ENCODE measurements at regions not wholly inside any gene's neighbourhood (a gene's known extent, or its start where the extent isn't known, plus 50 kb on each side); places are given as distances from the start of the nearest gene placed in this dataset.
"Not testable (repeated sequence)": the region's sequence is repeated elsewhere in the genome, so short reads cannot be mapped to it uniquely, and the experiment has no call there.

DNA sequence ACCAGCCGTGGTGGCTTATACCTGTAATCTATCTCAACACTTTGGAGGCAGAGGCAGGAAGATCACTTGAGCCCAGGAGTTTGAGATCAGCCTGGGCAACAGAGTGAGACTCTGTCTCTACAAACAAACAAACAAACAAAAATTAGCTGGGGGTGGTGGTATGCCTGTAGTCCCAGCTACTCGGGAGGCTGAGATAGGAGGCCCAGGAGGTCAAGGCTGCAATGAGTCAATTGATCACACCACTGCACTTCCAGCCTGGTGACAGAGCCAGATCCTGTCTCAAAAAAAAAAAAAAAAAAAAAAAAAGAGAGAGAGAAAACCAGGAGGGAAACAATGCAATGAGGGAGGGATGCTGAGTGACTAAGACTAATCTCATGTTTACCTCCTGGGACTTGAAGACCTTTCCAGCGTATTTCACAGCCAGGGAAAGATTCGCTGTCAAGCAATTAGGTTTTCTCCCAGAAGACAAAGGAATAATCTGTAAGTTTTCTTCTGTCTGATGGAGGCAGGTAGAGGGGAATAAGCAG, 51.1 kb upstream of the MIER3 start:
- no peak for DNase-seq (ENCODE audit: low read depth in 2 of 2)

DNA sequence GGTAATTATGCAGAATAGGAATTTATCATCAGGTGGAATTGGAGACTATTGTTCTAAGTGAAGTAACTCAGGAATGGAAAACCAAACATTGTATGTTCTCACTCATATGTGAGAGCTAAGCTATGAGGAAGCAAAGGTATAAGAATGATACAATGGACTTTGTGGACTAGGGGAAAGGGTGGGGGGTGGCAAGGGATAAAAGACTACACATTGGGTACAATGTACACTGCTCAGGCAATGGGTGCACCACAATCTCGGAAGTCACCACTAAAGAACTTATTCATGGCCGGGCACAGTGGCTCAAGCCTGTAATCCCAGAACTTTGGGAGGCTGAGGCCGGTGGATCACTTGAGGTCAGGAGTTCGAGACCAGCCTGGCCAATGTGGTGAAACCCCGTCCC, 51.6 kb upstream of the MIER3 start:
- not testable (repeated sequence) for DNase-seq (ENCODE audit: low read depth in 2 of 2)

DNA sequence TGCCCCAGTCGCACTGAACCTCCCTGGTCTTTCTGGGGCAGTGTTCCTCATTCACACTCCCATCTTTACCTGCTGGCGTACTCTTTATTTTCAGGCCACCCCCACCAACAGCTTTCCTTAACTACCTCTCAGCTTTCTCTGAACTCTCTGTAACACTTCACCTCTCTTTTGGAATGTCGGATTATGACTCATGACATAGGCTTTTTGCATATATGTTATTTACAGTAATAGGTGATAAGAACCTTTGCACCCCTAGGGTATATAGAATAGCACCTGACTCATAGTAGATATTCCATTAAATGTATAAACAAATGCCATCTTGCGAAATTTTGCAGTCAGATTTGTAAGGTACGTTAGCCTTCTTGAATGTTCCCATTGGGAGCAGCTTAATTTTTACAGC, 52.9 kb upstream of the MIER3 start:
- no peak for DNase-seq (ENCODE audit: low read depth in 2 of 2)

DNA sequence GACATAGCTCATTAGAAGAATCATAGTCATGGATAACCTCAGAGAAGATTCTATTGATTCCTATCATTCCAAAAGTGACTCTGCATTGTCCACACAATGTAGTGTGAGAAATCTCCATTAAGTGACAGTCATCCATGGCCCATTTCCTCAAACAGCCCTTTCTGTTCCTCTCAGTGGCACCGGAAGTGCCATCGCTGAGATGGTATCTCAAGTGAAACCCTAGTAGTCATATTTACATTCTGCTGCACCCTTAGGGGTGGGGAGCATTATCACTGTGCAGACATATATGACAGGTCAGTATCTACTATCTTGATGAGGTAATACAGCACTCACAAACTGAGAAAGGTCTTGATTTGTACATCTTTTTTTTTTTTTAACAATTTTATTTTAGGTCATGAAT, 55.4 kb upstream of the MIER3 start:
- no peak for DNase-seq (ENCODE audit: low read depth in 2 of 2)

DNA sequence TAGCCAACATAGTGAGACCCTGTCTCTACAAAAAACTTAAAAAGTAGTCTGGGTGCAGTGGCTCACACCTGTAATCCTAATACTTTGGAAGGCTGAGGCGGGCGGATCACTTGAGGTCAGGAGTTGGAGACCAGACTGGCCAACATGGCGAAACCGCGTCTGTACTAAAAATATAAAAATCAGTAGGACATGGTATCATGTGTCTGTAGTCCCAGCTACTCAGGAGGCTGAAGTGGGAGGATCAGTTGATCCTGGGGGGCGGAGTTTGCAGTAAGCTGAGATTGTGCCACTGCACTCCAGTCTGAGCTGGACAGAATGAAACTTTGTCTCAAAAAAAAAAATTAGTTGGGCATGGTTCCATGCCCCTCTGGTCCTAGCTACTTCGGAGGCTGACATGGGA, 57.9 kb upstream of the MIER3 start:
- DNase-seq (ENCODE audit: low read depth in 2 of 2) = no peak

DNA sequence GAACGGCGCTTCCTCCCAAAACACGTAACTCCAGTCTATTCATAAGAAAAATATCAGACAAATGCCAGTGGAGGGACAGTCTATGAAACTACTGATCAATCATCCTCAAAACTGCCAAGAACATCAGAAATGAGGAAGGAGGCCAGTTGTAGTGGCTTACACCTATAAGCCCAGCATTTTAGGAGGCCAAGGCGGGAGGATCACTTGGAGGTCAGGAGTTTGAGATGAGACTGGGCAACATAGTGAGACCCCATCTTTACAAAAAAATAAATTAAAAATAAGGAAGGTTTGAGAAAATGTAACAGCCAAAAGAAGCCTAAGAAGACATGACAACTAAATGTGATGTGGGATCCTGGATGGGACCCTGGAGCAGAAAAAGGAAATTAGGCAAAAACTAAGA, 58.9 kb upstream of the MIER3 start:
- no peak for DNase-seq (ENCODE audit: low read depth in 2 of 2)

DNA sequence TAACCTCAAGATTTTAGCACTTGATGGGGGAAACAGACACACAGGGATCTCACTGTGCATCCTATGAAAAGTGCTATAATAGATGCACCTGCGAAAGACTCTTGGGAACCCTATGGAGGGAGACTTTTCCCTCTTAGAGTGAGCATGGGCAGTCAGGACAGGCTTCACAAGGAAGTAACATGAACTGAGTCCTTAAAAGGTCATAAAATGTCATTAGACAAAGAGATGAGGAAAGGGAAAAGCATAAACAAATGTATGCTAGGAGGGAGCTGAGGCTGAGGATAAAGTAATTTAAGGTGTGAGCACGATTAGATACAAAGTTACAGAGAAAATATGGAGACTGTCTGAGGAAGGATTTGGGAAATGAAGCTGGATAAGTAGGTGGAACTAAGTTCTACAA, 60.6 kb upstream of the MIER3 start:
- DNase-seq (ENCODE audit: low read depth in 2 of 2) = no peak

DNA sequence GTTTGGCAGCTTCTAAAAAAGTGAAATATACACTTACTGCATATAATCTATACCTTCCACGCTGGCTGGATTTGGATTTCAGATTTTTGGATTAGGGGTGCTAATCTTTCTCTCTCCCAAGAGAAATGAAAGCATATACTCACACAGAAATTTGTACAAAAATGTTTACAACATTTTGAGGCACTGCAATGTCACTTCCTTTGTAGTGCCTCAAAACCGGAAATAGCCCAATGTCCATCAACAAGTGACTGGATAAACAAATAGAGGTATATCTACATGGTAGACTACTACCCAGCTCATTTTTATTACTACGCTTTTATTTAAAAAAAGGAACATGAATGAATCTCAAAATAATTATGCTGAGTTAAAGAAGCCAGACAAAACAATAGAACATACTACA, 74.0 kb upstream of the MIER3 start:
- no peak for DNase-seq (ENCODE audit: low read depth in 2 of 2)

DNA sequence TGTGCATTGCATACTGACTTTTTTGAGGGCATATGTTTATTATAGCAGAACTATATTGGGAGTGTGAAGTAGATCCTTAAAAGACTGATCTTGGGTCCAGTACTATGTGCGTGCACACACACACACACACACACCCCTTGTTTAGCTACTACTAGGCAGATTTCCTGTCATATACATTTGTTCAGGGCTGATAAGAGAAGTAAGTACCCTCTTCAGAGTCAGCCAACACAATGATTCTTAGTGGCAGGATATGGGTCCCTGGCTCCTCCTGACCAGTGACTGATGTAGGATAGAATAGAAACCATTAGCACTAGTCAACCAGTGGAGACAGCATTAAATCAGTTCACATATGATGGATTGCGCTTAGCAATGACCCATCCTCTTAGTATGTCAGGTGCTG, 76.2 kb upstream of the MIER3 start:
- DNase-seq (ENCODE audit: low read depth in 2 of 2) = no peak

DNA sequence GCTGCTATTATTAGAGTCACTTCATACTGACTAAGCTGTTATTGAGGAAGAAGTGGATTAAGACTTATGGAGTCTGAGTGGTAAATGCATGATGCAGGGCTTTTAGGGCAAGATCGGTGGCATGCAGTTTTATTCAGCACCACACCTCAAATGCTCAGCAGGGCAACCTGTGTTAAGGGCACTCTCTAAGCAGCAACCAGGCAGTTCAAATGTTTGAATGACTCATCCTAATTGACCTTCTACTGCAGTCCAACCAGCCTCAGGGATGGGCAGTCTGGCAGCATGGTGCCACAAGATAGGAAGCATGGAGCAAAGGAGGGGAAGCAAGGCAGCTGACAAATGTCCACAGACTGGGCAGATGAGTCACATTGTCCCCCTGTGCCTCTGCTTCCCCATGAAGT, 80.2 kb upstream of the MIER3 start:
- DNase-seq (ENCODE audit: low read depth in 2 of 2) = no peak

DNA sequence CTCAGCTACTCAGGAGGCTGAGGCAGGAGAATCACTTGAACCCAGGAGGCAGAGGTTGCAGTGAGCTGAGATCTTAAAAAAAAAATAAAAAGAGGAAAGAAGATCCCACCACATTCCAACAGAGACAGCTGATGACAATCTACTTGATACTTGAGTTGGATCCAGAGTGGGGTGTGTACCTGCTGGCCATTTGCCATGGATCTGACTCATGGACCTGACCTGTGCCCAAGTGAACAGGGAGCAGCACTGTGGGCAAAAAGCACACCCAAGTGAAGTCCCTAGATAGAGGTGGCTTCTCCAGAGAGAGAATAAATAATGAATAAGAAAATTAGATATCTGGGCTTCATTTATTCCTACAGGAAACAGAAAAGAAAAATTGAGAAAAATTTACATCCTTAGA, 81.2 kb upstream of the MIER3 start:
- no peak for DNase-seq (ENCODE audit: low read depth in 2 of 2)

DNA sequence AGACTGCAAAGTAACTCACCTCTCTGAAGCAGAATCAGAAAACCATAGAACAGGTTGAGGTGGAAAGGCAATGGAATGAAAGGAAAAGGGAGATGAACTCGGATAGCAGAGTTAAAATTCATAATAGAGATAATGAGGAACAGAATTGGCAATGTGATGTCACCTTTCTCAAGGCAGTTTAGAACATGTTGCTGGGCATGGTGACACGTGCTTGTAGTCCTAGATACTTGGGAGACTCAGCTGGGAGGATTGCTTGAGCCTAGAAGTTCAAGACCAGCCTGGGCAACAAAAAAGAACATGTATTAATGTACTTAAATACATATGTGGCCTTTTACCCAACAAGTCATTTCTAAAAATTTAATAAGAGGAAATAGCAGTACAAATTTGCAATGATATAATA, 81.6 kb upstream of the MIER3 start:
- no peak for DNase-seq (ENCODE audit: low read depth in 2 of 2)

DNA sequence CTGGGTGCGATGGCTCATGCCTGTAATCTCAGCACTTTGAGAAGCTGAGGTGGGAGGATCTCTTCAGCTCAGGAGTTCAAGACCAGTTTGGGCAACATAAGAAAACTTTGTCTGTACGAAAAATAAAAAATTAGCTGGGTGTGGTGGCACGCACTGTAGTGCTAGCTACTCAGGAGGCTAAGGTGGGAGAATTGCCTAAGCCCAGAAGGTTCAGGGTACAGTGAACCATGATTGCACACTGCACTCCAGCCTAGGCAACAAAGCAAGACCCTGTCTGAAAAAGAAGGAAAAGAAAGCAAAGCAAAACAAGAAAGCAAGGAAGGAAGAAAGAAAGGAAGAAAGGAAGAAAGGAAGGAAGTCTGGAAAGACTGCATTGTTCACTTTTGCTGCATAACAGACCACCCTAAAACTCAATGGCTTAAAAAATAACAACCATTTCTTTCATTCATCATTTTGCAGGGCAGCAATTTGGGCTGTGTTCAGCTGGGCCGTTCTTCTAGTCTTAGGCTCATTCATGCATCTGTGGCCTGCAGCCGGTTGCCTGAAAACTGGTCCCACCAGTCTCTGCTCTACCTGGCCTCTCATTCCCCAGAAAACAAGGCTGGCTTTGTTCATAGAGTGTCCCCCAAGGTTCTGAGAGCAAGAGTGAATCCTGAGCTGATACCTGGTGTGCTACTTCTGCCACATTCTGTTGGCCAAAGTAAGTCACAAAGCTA, 82.4 kb upstream of the MIER3 start:
- DNase-seq (ENCODE audit: low read depth in 2 of 2) = no peak

DNA sequence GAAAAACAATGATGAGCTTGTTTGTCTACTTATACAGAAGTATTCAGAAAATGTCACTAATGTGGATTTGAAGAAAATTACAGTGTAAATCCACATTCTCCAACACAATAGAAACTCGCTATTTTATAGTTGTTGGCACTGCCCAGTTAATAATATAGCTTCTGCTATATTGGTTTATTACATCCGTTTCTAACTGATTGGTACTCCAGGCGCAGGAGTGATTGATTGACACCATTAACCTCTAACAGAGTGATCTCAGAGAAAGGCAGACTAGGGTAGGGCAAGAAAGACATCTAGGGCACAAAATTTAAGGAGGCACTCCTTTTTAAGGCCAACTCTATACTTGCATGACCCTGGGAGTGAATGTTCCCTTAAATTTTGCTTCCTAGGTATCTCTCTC, 84.0 kb upstream of the MIER3 start:
- DNase-seq (ENCODE audit: low read depth in 2 of 2) = no peak

DNA sequence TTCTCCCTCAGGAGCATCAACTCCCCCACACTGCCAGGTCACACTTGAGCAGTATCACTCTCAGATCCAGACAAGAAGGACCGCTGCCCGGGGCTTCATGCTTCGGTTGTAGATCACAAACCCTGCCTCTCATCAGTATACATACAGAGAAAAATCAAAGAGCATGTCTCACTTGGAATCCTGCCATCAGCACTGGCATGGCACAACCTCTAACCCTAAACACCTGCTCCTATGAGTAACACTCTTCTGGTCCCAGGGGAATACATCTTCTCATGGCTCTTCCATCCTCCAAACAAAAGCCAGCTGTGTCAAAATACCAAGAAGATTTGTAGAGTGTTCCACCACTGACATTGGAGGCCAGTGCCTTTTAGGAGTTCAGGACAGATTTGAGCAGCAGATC, 84.8 kb upstream of the MIER3 start:
- DNase-seq (ENCODE audit: low read depth in 2 of 2) = no peak

DNA sequence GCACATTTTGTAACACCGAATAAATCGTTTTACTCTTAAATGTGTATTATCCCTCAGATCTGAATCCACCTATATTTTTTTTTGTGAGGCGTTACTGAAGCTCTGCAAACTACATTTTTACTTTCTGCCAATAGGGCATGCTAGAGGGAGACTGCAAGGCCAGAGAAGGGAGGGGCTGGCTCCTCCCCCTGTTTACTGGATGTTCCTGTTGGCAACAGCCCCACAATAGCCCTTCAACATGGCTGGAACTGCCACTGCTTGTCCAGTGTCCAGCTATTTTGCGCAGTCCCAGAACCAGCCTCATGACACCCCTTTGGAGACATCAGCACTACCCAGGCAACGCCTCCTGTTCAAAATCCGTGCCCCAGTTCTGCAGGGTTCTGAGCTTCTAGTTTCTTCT, 85.4 kb upstream of the MIER3 start:
- no peak for DNase-seq (ENCODE audit: low read depth in 2 of 2)

DNA sequence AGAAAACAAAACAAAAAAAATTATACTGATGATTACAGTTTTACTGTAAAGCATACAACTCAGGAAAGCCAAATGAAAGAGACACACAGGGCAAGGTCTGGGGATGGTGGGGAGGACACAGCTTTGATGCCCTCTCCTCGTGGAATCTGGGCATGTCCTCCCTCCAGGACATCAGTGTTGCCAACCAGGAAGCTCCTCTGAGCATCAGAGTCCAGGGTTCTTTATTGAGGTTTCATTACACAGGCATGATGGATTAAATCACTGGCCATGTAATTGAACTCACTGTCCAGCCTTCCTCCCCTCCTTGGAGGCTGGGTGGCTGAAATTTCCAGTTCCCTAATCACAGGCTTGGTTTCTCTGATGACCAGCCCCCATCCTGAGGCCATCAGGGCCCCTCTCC, 89.6 kb upstream of the MIER3 start:
- no peak for DNase-seq (ENCODE audit: low read depth in 2 of 2)

DNA sequence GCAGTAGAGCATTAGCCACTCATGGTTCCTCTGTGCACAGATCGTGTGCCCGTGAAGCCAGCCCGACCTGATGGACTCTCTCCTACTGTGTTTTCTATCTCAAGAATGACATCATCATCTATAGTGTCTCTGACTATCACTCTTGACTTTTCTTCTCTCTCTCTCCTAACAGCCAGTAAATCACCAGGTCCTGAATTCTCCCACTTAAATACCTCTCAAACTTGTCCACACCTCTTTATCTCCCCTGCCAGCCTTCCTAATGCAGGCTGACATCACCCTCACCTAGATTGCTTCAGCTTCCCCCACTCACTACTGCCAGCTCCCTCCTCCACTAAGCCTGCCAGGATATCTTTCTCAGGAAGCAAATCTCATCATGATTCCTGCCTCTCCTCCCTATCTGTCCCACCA, 90.6 kb upstream of the MIER3 start:
- DNase-seq (ENCODE audit: low read depth in 2 of 2) = no peak

DNA sequence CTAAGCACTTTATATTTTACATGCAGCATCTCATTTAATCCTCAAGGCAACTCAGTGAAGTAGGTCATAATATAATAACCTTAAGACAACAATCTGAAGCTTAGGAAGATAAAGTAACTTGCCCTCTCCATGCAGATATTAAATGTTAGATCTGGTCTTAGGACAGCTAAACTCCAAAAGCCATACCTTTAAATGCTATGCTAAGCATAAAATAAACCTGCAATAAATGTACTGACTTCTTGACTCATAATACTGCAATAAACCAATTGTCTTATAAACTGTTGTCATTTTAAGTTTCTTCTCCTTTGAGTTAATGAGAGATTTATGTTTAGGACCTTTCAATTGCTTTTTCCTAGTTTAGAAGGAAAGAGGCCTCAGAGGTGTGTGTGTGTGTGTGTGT, 102.2 kb upstream of the MIER3 start:
- DNase-seq (ENCODE audit: low read depth in 2 of 2) = no peak

DNA sequence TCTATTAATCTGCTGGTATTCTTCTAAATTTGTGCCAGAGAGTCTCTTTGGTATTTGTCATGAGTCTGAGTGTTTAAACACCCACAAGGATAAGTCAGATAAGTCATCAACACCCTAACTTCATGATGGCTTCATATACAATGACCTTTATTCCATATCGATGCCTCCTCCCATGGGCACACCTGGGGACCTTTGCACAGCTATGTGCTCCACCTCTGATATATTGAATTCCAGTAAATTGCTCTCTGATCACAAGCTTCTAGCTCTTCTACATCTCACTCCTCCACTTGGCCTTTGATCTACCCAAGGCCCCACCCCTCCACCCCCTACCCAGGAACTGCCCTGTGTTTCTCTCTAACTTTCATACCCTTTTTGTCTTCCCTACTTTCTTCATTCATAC, 102.7 kb upstream of the MIER3 start:
- DNase-seq (ENCODE audit: low read depth in 2 of 2) = no peak

DNA sequence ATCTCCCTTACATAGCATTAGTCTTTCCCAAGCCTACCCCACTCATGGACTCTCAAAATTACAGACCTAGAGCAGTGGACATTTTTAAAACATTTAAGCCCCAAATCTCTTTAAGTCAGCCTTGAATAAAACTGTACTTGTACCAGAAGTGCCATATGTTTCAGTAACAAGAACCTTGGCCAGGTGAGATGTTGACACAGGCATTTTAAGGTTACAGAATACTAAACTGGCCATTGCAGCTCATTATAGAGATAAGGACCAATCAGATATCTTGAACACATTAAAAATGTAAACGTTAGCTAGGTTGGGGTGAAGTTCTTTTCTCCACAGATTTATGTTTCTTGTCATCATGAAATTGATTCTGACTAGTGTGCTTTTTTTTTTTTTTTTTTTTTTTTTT, 103.8 kb upstream of the MIER3 start:
- DNase-seq (ENCODE audit: low read depth in 2 of 2) = no peak

DNA sequence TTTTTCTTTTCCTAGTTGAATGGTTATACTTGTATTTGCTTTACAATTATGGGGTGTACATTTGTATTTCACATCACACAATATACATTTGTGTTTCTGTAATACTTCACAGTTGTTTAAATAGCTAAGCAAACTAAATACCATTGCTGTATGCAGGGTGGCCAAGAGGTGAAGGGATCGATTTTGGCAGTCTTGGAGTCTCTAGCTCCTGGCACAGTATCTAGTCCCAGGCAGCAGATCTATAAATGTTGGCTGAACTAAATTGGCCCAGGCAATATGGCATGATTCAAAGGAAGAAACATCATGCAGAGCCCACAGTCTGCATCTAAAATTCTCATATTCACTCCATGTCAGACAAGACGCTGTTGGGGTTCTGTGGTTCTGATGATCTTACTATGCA, 110.1 kb upstream of the GPBP1 start:
- DNase-seq (ENCODE audit: low read depth in 2 of 2) = no peak

DNA sequence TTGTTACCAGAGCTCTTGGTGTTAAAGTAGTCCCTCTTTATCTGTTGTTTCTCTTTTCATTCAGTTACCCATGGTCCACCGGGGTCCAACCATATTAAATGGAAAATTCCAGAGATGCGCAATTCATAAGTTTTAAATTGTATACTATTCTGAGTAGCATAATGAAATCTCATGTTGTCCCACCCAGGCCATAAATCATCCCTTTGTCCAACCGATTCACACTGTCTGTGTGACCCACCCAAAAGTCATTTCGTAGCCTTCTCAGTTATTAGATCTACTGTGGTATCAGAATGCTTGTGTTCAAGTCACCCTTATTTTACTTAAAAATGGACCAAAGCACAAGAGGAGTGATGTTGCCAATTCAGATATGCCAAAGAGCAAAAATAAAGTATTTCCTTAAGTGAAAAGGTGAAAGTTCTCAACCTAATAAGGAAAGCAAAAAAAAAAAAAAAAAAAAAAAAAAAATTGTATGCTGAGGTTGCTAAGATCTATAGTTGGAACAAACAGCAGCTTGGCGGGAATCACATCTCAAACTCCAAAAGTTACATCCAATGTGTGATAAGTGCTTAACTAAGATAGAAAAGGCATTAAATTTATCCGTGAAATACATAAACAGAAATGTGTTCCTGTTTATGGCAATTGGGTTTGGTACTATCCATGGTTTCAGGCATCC, 106.8 kb upstream of the GPBP1 start:
- no peak for DNase-seq (ENCODE audit: low read depth in 2 of 2)

DNA sequence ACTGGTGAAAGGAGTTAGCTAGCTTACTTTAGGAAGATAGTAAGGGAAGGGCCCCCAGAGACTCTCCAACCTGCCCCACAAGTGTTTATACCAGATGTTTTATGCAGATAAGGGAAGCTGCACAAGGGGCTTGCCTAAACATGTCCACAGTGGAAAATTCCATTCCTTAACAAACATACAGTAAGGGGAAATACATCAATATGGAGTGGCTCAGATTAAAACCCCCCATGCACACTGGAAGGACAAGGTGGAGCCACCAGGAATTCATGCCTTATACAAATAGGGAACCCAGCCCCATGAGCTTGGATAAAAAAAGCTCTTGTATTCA, 106.3 kb upstream of the GPBP1 start:
- DNase-seq (ENCODE audit: low read depth in 2 of 2) = no peak

All from stimulated activated CD4-positive, alpha-beta T cell treated with anti-CD3 and anti-CD28 coated beads, Interleukin-1b, Interleukin-23, amount 100 ng/mL, for 4 hours (primary cell).